ENCODE measurements at regions not wholly inside any gene's neighbourhood (a gene's known extent, or its start where the extent isn't known, plus 50 kb on each side); places are given as distances from the start of the nearest gene placed in this dataset.

DNA sequence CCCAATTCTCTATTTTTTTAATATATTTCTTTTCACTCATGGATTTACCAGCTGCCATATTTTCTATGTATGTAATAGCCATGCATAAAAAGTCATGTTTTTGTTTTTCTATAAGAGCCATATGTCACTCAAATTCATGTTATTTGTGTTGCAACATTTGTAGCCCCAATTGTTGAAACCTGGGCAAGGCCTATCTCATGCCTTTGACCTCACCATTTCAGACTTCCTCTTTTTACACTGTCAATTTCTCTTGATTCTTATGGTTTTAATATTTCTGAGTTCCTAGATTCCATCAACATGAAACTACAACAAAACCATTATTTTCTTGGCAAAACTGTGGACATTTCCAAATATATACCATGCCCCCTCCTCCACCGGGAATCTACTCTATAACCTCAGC is 647.5 kb downstream of the C12orf50 start:
- intact Hi-C loops (cut with micrococcal nuclease), result no loop called here
- Histone ChIP-seq H3K36me3 (replicated peaks in 1 of 2; ENCODE audit: control insufficient read depth in 1 of 2, insufficient read depth in 2 of 2, low read length in 2 of 2) (no peaks in the 10 kb centered on the region), H3K4me1 (ENCODE audit: control insufficient read depth in 1 of 2, insufficient read depth in 2 of 2, low read length in 2 of 2) (no peaks in the 10 kb centered on the region), H3K4me2 (replicated peaks; ENCODE audit: extremely low read depth, low read length, poor library complexity, severe bottlenecking) (no peak overlapping the region), H2AFZ (ENCODE audit: insufficient read depth, low read depth, low read length, poor library complexity, severe bottlenecking) (no peak overlapping the region), H3K9me3 (replicated peaks in 1 of 2; ENCODE audit: control insufficient read depth in 1 of 2, insufficient read depth in 1 of 2, low read length in 2 of 2) (no peaks in the 10 kb centered on the region), H4K20me1 (ENCODE audit: insufficient read depth, low read length) (no peaks in the 10 kb centered on the region), H3K79me2 (ENCODE audit: insufficient read depth, low read length) (no peaks in the 10 kb centered on the region), H3K4me3 (replicated peaks in 1 of 3; ENCODE audit: low read depth in 2 of 3, low read length in 3 of 3) (no peak overlapping the region), H3K27me3 (ENCODE audit: control insufficient read depth in 2 of 2, insufficient read depth in 2 of 2, low read length in 2 of 2) (no peaks in the 10 kb centered on the region), H3K9ac (ENCODE audit: insufficient read depth, low read length, poor library complexity, severe bottlenecking) (no peak overlapping the region), H3K27ac (ENCODE audit: low read depth in 1 of 2, low read length in 2 of 2) (no peak overlapping the region)
- TF ChIP-seq, protein P1, sequence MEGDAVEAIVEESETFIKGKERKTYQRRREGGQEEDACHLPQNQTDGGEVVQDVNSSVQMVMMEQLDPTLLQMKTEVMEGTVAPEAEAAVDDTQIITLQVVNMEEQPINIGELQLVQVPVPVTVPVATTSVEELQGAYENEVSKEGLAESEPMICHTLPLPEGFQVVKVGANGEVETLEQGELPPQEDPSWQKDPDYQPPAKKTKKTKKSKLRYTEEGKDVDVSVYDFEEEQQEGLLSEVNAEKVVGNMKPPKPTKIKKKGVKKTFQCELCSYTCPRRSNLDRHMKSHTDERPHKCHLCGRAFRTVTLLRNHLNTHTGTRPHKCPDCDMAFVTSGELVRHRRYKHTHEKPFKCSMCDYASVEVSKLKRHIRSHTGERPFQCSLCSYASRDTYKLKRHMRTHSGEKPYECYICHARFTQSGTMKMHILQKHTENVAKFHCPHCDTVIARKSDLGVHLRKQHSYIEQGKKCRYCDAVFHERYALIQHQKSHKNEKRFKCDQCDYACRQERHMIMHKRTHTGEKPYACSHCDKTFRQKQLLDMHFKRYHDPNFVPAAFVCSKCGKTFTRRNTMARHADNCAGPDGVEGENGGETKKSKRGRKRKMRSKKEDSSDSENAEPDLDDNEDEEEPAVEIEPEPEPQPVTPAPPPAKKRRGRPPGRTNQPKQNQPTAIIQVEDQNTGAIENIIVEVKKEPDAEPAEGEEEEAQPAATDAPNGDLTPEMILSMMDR (IDR thresholded peaks at IDR 0.05), result no peak
- H3K36me3 Mint-ChIP-seq, result no peaks in the 10 kb centered on the region
- H3K4me3 Mint-ChIP-seq, result no peak overlapping the region
- DNase-seq, result no peak
- no CpG with 5 or more reads among the region's 1 CpG for WGBS (ENCODE audit: insufficient coverage)
- peaks cover 0 to 2% (median 0%) of the 10 kb centered on the region in 7 donors for H3K9me3 Mint-ChIP-seq
- H3K27me3 Mint-ChIP-seq (ENCODE audit: low read depth in 3 of 3), result no peaks in the 10 kb centered on the region
- no peak overlapping the region for H3K27ac Mint-ChIP-seq
- no peaks in the 10 kb centered on the region for H3K4me1 Mint-ChIP-seq

DNA sequence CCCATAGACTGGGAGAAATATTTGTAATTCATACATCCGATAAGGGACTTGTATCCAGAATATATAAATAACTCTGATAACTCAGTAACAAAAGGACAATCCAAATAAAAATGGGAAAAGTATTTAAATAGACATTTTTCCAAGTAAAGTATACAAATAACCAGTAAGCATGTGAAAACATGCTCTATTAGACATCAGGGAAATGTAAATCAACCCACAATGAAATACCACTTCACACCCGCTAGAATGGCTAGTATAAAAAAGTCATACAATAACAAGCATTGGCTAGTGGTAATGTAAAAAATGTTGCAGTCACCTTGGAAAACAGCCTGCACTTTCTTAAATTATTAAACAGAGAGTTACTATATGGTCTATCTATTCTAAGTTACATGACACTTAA is 650.7 kb downstream of the C12orf50 start:
- Histone ChIP-seq H3K4me1 (ENCODE audit: control insufficient read depth in 1 of 2, insufficient read depth in 2 of 2, low read length in 2 of 2) (no peaks in the 10 kb centered on the region), H3K4me3 (replicated peaks in 1 of 3; ENCODE audit: low read depth in 2 of 3, low read length in 3 of 3) (no peak overlapping the region), H3K9me3 (replicated peaks in 1 of 2; ENCODE audit: control insufficient read depth in 1 of 2, insufficient read depth in 1 of 2, low read length in 2 of 2) (peaks cover 3 to 4% of the 10 kb centered on the region in 2 donors), H3K36me3 (replicated peaks in 1 of 2; ENCODE audit: control insufficient read depth in 1 of 2, insufficient read depth in 2 of 2, low read length in 2 of 2) (no peaks in the 10 kb centered on the region), H3K4me2 (replicated peaks; ENCODE audit: extremely low read depth, low read length, poor library complexity, severe bottlenecking) (no peak overlapping the region), H4K20me1 (ENCODE audit: insufficient read depth, low read length) (no peaks in the 10 kb centered on the region), H2AFZ (ENCODE audit: insufficient read depth, low read depth, low read length, poor library complexity, severe bottlenecking) (no peak overlapping the region), H3K9ac (ENCODE audit: insufficient read depth, low read length, poor library complexity, severe bottlenecking) (no peak overlapping the region), H3K27ac (ENCODE audit: low read depth in 1 of 2, low read length in 2 of 2) (no peak overlapping the region), H3K79me2 (ENCODE audit: insufficient read depth, low read length) (no peaks in the 10 kb centered on the region), H3K27me3 (ENCODE audit: control insufficient read depth in 2 of 2, insufficient read depth in 2 of 2, low read length in 2 of 2) (no peaks in the 10 kb centered on the region)
- no peak overlapping the region for H3K4me3 Mint-ChIP-seq
- DNase-seq, result no peak
- intact Hi-C loops (cut with micrococcal nuclease), result no loop called here
- TF ChIP-seq, protein P1 (IDR thresholded peaks at IDR 0.05), result no peak
- H3K36me3 Mint-ChIP-seq, result no peaks in the 10 kb centered on the region
- H3K27me3 Mint-ChIP-seq (ENCODE audit: low read depth in 3 of 3), result no peaks in the 10 kb centered on the region
- peaks cover 0 to 6% (median 0%) of the 10 kb centered on the region in 7 donors for H3K9me3 Mint-ChIP-seq
- H3K27ac Mint-ChIP-seq, result no peak overlapping the region
- no peaks in the 10 kb centered on the region for H3K4me1 Mint-ChIP-seq
- no CpG with 5 or more reads among the region's 2 CpGs for WGBS (ENCODE audit: insufficient coverage)

Measured in CD14-positive monocyte (primary cell).